OCI-LY1 (cell line): ENCODE measurements at regions not wholly inside any gene's neighbourhood (a gene's known extent, or its start where the extent isn't known, plus 50 kb on each side); places are given as distances from the start of the nearest gene placed in this dataset.

Source experiments
- EZH2 ChIP-seq: fragments of 200-600 bp; sonication (generic), shearing (Covaris generic); IDR thresholded peaks from 2 replicates; pipeline ENCODE4 v1.8.0; 2017; ENCODE audit warnings: borderline replicate concordance, mixed run types, mild to moderate bottlenecking, antibody characterized with exemption, low read length, moderate library complexity, mixed read lengths
- TF ChIP-seq, protein P1 (sequence below): fragments of 200-600 bp; sonication (generic), shearing (Covaris generic); IDR thresholded peaks from 2 replicates; pipeline ENCODE4 v1.5.1; 2017; ENCODE audit warnings: mild to moderate bottlenecking, antibody characterized with exemption, low read length, moderate library complexity, mixed read lengths

DNA sequence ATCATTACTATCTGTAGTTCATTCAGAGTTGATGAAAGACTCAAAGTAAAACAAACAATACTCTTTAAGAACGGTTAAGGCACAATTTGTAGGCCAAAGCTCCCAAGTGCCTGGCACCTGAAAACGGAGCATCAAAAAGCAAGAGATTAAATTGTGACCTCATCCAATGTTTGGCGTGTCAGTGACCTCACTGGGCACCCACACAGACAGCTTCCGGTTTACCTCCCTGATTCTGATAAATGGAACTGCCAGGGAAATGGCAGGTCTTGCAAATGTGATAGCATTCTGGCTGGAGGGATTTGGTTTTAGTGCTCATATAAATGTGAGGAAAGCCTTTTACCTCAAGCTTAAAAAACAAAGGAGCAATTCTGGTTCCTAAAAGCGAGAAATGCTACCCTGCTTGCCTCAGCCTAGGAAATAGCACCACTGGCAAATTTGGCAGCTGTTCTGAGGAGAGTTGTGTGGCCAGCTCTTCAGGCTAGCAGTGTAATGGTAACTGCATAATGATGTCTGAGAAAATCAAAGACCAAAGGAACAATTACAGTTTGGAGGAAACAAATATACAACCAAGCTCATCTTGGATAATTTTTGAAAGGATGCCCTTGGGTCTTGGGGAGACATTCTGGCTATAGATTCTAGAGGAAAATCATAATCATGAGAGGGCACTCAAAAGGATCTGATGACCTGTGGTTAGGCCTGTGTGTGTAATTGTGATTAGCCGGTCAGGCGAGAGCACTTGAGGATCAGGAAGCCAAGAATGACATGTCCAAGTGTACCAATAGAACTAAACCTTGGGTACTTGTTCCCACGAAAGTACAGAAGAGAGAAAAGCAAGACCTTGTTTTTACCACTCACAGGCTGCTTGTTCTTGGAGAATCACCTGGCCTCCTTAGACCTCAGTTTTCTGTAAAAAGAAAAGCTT is 174.3 kb downstream of the TFAP2B start:
- TF ChIP-seq, protein P1, sequence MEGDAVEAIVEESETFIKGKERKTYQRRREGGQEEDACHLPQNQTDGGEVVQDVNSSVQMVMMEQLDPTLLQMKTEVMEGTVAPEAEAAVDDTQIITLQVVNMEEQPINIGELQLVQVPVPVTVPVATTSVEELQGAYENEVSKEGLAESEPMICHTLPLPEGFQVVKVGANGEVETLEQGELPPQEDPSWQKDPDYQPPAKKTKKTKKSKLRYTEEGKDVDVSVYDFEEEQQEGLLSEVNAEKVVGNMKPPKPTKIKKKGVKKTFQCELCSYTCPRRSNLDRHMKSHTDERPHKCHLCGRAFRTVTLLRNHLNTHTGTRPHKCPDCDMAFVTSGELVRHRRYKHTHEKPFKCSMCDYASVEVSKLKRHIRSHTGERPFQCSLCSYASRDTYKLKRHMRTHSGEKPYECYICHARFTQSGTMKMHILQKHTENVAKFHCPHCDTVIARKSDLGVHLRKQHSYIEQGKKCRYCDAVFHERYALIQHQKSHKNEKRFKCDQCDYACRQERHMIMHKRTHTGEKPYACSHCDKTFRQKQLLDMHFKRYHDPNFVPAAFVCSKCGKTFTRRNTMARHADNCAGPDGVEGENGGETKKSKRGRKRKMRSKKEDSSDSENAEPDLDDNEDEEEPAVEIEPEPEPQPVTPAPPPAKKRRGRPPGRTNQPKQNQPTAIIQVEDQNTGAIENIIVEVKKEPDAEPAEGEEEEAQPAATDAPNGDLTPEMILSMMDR: no peak
- TF ChIP-seq EZH2: no peak
